ENCODE measurements at regions not wholly inside any gene's neighbourhood (a gene's known extent, or its start where the extent isn't known, plus 50 kb on each side); places are given as distances from the start of the nearest gene placed in this dataset.

- TF ChIP-seq POLR2AphosphoS5 (IDR thresholded peaks at IDR 0.05; ENCODE audit: low read depth, low read length) (no peak), POLR2A (IDR thresholded peaks at IDR 0.05; ENCODE audit: low read depth, low read length) (no peak), POU2F2 (IDR thresholded peaks at IDR 0.05; ENCODE audit: low read depth, low read length) (no peak)
Observed at GRCh38 chr20:58128635-58129625, 99.5 kb downstream of the ANKRD60 start.

Measured in GM12891 (cell line).